ENCODE measurements at regions not wholly inside any gene's neighbourhood (a gene's known extent, or its start where the extent isn't known, plus 50 kb on each side); places are given as distances from the start of the nearest gene placed in this dataset.
"Not testable (repeated sequence)": the region's sequence is repeated elsewhere in the genome, so short reads cannot be mapped to it uniquely, and the experiment has no call there.

- H4K20me1 ChIP-seq (ENCODE audit: insufficient read depth): no peaks in the 10 kb centered on the region
- no peaks in the 10 kb centered on the region for H3K27me3 ChIP-seq (ENCODE audit: insufficient read depth)
- no peaks in the 10 kb centered on the region for H3K79me2 ChIP-seq (ENCODE audit: insufficient read depth)
- H3F3A ChIP-seq (replicated peaks; ENCODE audit: insufficient read depth): no peaks in the 10 kb centered on the region
- ChIA-PET CTCF (no interaction called here), POLR2A (no interaction called here)
- H2AFZ ChIP-seq (ENCODE audit: low read depth): no peak overlapping the region
- no peaks in the 10 kb centered on the region; a peak in 1 of 4 replicates for H3K4me1 ChIP-seq (ENCODE audit: control insufficient read depth in 1 of 2, insufficient read depth in 2 of 2, low read depth in 1 of 2, low read length in 1 of 2)
- H3K4me3 ChIP-seq (ENCODE audit: low read depth in 2 of 2, low read length in 1 of 2): no peak overlapping the region
- no peaks in the 10 kb centered on the region for H3K36me3 ChIP-seq (replicated peaks in 1 of 2; ENCODE audit: control insufficient read depth in 1 of 2, insufficient read depth in 2 of 2, low read length in 1 of 2)
- H3K4me2 ChIP-seq: no peak overlapping the region
- no peak overlapping the region for H3K9ac ChIP-seq
- H3K9me2 ChIP-seq: no peaks in the 10 kb centered on the region
- no peak for TF ChIP-seq RAD21 (IDR thresholded peaks at IDR 0.05; ENCODE audit: low read length)
- no peak for TF ChIP-seq SIN3A (IDR thresholded peaks at IDR 0.05; ENCODE audit: borderline replicate concordance, low read depth, low read length)
- no peak for TF ChIP-seq USF1 (IDR thresholded peaks at IDR 0.05; ENCODE audit: borderline replicate concordance, low read depth)
- TF ChIP-seq RXRA (IDR thresholded peaks at IDR 0.05; ENCODE audit: borderline replicate concordance, low read depth): no peak
- peak; percentile 21; the same call in 1 of the 2 replicates for TF ChIP-seq CTCF (IDR thresholded peaks at IDR 0.05)
- TF ChIP-seq PBX3 (IDR thresholded peaks at IDR 0.05): no peak
- no peak for TF ChIP-seq FOXJ3 (CRISPR knock-in tag; IDR thresholded peaks at IDR 0.05)
- no peak for TF ChIP-seq NFIC (IDR thresholded peaks at IDR 0.05; ENCODE audit: borderline replicate concordance)
- no peak for TF ChIP-seq REST (IDR thresholded peaks at IDR 0.05; ENCODE audit: low read depth, low read length)
- H3K27ac ChIP-seq (ENCODE audit: low read depth in 2 of 2, low read length in 1 of 2): no peak overlapping the region
- H3K9me3 ChIP-seq: no peaks in the 10 kb centered on the region
- DNase-seq: no peak
Observed at GRCh38 chr14:43503508-43503907, 1003.6 kb downstream of the FSCB start.

- H3K9ac ChIP-seq; H3K27ac ChIP-seq (ENCODE audit: low read depth in 2 of 2, low read length in 1 of 2); CTCF ChIA-PET; H3K9me2 ChIP-seq; H3K27me3 ChIP-seq (ENCODE audit: insufficient read depth); H3K4me2 ChIP-seq; H3K4me1 ChIP-seq (ENCODE audit: control insufficient read depth in 1 of 2, insufficient read depth in 2 of 2, low read depth in 1 of 2, low read length in 1 of 2); DNase-seq; POLR2A ChIA-PET; H3K79me2 ChIP-seq (ENCODE audit: insufficient read depth); H3K9me3 ChIP-seq; H2AFZ ChIP-seq (ENCODE audit: low read depth); H3K4me3 ChIP-seq (ENCODE audit: low read depth in 2 of 2, low read length in 1 of 2); H3F3A ChIP-seq (replicated peaks; ENCODE audit: insufficient read depth); H3K36me3 ChIP-seq (replicated peaks in 1 of 2; ENCODE audit: control insufficient read depth in 1 of 2, insufficient read depth in 2 of 2, low read length in 1 of 2); H4K20me1 ChIP-seq (ENCODE audit: insufficient read depth): not testable (repeated sequence)
- WGBS (ENCODE audit: low lambda C conversion rate): 0% methylated on average over 1 of the region's 13 CpGs
Observed at GRCh38 chr14:43492359-43492758, 1014.7 kb downstream of the FSCB start.

Data from SK-N-SH (cell line).